ENCODE measurements at regions not wholly inside any gene's neighbourhood (a gene's known extent, or its start where the extent isn't known, plus 50 kb on each side); places are given as distances from the start of the nearest gene placed in this dataset.

GRCh38 chr2:157194844-157195243 is 62.7 kb upstream of the GALNT5 start:
- TF ChIP-seq CTCF (IDR thresholded peaks at IDR 0.05) (no peak), EZH2 (IDR thresholded peaks at IDR 0.05; ENCODE audit: borderline replicate concordance, insufficient read depth, low read depth, low read length, poor library complexity, severe bottlenecking) (no peak)

Measured in B cell (primary cell).